Inflammatory macrophage treated with lipopolysaccharide for 4 hours (primary cell): ENCODE measurements at regions not wholly inside any gene's neighbourhood (a gene's known extent, or its start where the extent isn't known, plus 50 kb on each side); places are given as distances from the start of the nearest gene placed in this dataset.

Source experiments
- DNase-seq: peaks from one replicate; pipeline ENCODE4 v3.0.0-alpha.2; 2020

DNA sequence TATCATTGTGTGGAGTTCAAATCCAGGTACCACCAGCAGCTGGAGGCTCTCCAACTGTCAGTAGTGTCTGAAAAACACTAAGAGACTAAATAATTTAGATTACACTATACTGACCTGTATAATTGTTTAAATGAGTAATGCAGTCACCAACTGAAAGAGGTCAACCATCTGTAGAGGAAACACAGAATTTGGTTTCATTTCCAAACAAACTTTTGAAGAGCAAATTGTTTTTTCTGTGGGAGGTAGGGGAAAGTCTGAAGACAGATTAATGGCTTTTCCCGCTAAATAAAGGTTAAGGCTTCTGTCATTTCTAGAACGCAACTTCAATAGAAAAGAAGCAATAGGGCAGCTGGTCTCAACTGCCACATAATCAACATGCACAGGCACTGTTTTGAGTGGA lies 462.6 kb downstream of the PRKD1 start:
- DNase-seq: no peak

DNA sequence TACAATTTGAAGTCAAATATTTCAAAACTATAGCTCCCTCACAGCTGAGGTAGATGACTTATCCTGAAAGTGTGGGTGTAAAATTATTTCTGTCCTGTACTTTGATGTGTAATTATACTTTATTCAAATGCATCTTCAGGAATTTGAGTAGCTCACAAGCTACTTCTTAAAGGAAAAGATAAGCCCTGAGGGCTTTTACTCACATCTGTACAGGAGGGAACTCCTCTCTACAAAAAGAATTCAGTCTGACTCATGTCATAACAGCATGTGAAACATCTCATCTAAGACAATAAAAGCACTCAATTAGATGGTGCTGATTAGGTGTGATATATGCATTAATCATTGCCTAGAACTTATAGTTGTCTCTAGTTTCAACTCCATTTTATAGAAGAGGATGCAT lies 452.0 kb downstream of the PRKD1 start:
- no peak for DNase-seq

DNA sequence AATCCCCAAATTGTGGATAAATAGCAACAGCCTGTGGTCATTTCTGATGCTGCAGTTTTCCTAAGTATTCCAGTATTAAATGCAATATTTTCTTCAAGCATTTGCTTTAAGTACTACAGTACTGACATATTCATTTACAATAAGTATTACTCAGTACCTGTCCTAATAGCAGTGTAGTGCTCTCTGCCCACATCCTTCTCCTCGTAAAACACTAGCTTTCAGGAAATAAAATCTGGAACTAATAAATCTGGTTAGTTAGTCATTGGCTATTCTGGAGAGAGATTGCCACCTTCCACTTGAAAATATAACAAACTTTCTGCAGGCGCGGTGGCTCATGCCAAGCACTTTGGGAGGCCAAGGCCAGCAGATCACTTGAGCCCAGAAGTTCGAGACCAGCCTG lies 441.5 kb downstream of the PRKD1 start:
- DNase-seq: no peak

DNA sequence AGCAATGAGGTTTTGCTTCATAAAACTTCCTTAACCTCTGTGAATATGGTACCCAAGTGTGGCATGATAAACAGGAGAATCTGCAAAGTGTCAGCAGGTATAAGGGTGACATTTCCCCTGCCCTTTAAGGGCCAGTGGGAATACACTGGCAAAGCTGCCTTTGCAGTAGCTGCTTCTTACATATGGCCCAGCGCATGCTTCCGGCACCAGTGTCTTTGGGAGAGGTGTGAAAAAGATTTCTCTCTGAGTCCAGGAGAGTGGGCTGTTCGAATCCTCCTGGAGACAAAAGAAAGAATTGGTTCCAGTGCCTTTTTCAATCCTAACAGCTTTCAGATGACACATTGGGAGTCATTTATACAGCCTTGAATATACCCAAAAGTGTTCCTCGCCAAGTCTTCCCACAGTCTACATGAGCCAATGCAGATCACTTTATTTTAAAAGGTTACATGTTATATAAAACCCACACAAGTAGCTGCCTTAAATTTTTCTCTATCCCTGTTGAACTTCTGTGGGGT lies 437.7 kb downstream of the PRKD1 start:
- DNase-seq: no peak

DNA sequence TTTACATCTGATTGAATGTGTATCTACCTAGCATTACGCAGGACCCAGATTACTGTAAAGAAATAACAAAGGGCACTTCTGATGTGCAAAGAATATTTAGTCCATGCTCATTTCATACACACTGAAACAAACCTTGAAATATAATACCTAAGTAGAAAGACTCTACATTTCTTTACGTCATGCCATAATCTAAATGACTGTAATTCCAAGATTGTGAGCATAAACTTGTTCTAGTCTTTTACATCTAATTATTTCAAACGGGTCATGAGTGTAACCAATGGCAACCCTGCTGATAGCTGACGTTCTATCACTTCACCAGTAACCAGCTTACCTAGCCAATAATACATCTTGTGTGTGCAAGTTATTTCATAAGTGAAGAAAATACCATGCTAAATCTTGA lies 433.8 kb downstream of the PRKD1 start:
- no peak for DNase-seq

DNA sequence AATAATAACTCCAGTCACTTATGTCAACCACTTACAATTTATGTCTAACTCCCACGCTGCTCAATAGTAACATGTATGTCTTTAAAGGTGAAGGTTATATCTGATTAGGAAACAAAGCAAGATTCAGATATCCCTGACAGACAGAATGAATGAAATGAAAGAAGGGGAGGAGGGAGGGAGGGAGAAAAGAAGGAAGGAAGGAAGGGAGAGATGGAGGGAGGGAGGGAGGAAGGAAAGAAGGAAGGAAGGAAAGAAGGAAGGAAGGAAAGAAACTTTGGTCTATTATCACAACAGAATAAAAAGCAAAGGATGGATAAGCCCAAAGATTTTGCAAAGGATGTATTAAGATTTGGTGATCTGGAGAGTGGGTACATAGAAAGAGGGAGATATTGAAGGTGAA lies 433.3 kb downstream of the PRKD1 start:
- DNase-seq: no peak

DNA sequence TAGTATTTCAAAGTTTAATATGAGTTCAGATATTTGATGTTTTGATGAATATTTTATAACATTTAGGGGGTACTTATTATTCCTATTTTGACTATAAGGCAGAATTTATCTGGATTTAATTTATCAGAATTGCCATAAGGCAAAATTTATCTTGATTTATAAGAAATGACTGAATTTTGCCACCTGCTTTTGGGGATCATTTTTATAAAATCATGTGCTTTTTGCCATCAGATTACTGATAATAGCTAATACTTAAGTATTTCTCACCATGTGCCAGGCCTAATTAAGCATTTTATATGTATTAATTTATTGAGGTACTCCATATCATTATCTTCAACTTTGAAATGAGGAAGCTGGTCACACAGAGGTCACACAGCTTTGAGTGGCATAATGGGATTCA lies 423.7 kb downstream of the PRKD1 start:
- no peak for DNase-seq

DNA sequence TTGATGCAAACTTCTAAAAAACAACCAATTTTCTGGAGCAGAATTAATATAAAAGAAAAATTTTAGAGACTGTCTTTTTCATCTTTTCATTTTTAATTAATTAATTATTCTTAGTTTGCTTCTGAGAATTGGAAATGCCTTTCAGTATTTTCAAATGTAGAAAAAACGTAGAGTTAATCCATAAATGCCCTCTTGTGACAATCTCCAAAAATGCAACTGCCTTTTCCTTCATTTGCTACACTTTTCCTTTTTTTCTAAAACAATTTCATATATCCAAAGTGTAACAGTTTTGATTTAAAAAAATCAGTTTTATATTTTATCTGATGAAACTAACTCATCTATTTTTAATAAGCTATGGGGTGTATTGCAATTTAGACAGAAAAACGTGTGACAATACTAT lies 409.3 kb downstream of the PRKD1 start:
- no peak for DNase-seq

DNA sequence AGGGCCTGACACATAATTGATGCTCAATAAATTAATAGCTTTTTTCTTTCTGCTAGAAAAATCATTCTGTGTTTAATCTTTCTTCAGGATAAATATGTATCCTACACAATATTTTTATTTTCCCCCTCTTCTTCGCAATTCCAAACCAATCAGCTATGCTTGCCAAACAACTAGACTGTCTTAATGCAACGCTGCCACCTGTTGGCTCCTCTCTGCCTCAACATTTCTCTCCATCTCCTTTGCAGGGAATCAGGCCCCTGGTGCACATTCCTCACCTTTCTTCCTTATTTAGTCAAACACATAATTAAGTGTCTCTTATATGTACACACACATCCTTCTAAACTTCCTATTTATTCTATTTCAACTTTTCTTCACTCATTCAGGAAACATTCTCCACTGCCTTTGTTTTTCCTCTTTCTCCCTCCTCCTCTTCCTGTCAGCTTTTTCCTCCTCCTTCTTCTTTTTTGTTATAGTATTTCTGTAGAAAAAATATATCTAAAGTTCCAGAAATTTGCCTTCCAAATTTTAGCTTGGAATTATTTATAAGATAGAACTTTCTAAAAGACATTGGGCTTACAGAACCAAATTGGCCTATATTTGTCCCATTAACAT lies 406.0 kb downstream of the PRKD1 start:
- no peak for DNase-seq
